Tibial nerve (tissue), 4 donors: ENCODE measurements at regions not wholly inside any gene's neighbourhood (a gene's known extent, or its start where the extent isn't known, plus 50 kb on each side); places are given as distances from the start of the nearest gene placed in this dataset.

Experiments
- DNase-seq, 2 donors: peaks; one replicate each; pipeline ENCODE4 v3.0.0-alpha.2; 2019; ENCODE audit warnings: low spot score in 2 of 2
- H3K27ac ChIP-seq, 4 donors: fragments of 200-600 bp; sonication (generic) in 3 of 4; one replicate each; pipeline ENCODE4 v1.5.1; 2017 to 2019; ENCODE audit warnings: mild to moderate bottlenecking in 1 of 4
- H3K27me3 ChIP-seq, 2 donors: fragments of 200-600 bp; sonication (generic) in 1 of 2; one replicate each; pipeline versions ENCODE4 v1.5.1 to v1.6.0; 2017 to 2019
- H3K36me3 ChIP-seq, 3 donors: fragments of 200-600 bp; sonication (generic); one replicate each; pipeline ENCODE4 v1.5.1; 2018 to 2019
- H3K4me1 ChIP-seq, 4 donors: fragments of 200-600 bp; sonication (generic) in 3 of 4; one replicate each; pipeline ENCODE4 v1.5.1; 2017 to 2019
- H3K4me3 ChIP-seq, 4 donors: fragments of 200-600 bp; sonication (generic) in 3 of 4; one replicate each; pipeline ENCODE4 v1.5.1; 2017 to 2019; ENCODE audit warnings: mild to moderate bottlenecking in 1 of 4, moderate library complexity in 1 of 4
- H3K9me3 ChIP-seq, 4 donors: fragments of 200-600 bp; sonication (generic) in 3 of 4; one replicate each; pipeline ENCODE4 v1.5.1; 2017 to 2019
- EP300 ChIP-seq, 2 donors: sonication (generic); formaldehyde crosslinking; IDR thresholded peaks; one replicate each; pipeline ENCODE4 v1.6.1; 2017; ENCODE audit warnings: antibody characterized with exemption in 2 of 2, mild to moderate bottlenecking in 1 of 2
- POLR2A ChIP-seq, 2 donors: fragments of 450-650 bp; IDR thresholded peaks; one replicate each; pipeline ENCODE4 v1.6.1; 2017; ENCODE audit warnings: antibody characterized with exemption in 2 of 2, mild to moderate bottlenecking in 2 of 2, moderate library complexity in 2 of 2
- WGBS, 2 donors: methylation state at CpG; one replicate each; pipeline ENCODE4 v1.1.5; 2018; 5-methylcytosine and 5-hydroxymethylcytosine counted together
- TF ChIP-seq, protein P1 (sequence below), 5 experiments: fragments of 200-600 bp in 3 of 5; fragments of 450-650 bp in 2 of 5; sonication (generic) in 3 of 5; IDR thresholded peaks; one replicate each; pipeline ENCODE4 v1.5.1; 2016 to 2019; ENCODE audit warnings: antibody characterized with exemption in 5 of 5, mild to moderate bottlenecking in 3 of 5, moderate library complexity in 2 of 5

DNA sequence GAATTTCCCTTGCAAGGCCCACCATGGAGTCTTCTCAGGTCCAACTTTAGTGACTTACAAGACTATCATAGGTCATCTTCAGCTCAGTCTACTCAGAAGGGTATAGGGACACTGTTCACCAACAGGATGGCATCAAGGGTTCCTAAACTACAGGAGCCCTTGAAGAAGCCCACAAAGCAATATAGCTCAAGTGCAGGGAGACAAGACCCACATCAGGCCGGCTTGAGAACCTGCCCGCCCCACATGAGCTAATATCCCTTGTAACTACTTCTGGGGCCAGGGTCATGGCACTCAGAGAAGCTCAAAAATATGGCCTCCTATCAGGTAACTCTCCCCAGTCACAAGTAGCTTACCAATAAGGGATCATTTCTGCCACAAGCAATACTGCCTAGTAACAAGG is 249.9 kb downstream of the CDK5RAP2 start:
- H3K4me3 ChIP-seq: no peak overlapping the region
- no peak for TF ChIP-seq EP300 (IDR thresholded peaks at IDR 0.05)
- no peak for DNase-seq
- H3K27me3 ChIP-seq: no peaks in the 10 kb centered on the region
- no peaks in the 10 kb centered on the region for H3K4me1 ChIP-seq
- no peaks in the 10 kb centered on the region for H3K36me3 ChIP-seq
- no peak overlapping the region for H3K27ac ChIP-seq
- peaks cover 0 to 15% (median 0%) of the 10 kb centered on the region in 4 donors for H3K9me3 ChIP-seq
- 93 to 97% methylated on average over 2 of the region's 2 CpGs for WGBS, 2 donors

- Histone ChIP-seq H3K9me3 (peaks cover 0 to 15% (median 0%) of the 10 kb centered on the region in 4 donors), H3K4me3 (no peak overlapping the region), H3K27me3 (no peaks in the 10 kb centered on the region), H3K4me1 (no peaks in the 10 kb centered on the region), H3K36me3 (no peaks in the 10 kb centered on the region), H3K27ac (no peak overlapping the region)
- WGBS, 2 donors: 86 to 94% methylated on average over 3 of the region's 3 CpGs
- no peak for DNase-seq
- TF ChIP-seq POLR2A (IDR thresholded peaks at IDR 0.05) (no peak), EP300 (IDR thresholded peaks at IDR 0.05) (no peak)
- TF ChIP-seq, protein P1, sequence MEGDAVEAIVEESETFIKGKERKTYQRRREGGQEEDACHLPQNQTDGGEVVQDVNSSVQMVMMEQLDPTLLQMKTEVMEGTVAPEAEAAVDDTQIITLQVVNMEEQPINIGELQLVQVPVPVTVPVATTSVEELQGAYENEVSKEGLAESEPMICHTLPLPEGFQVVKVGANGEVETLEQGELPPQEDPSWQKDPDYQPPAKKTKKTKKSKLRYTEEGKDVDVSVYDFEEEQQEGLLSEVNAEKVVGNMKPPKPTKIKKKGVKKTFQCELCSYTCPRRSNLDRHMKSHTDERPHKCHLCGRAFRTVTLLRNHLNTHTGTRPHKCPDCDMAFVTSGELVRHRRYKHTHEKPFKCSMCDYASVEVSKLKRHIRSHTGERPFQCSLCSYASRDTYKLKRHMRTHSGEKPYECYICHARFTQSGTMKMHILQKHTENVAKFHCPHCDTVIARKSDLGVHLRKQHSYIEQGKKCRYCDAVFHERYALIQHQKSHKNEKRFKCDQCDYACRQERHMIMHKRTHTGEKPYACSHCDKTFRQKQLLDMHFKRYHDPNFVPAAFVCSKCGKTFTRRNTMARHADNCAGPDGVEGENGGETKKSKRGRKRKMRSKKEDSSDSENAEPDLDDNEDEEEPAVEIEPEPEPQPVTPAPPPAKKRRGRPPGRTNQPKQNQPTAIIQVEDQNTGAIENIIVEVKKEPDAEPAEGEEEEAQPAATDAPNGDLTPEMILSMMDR (IDR thresholded peaks at IDR 0.05): no peak
Measured at GRCh38 chr9:120327322-120327721, 252.6 kb downstream of the CDK5RAP2 start.

DNA sequence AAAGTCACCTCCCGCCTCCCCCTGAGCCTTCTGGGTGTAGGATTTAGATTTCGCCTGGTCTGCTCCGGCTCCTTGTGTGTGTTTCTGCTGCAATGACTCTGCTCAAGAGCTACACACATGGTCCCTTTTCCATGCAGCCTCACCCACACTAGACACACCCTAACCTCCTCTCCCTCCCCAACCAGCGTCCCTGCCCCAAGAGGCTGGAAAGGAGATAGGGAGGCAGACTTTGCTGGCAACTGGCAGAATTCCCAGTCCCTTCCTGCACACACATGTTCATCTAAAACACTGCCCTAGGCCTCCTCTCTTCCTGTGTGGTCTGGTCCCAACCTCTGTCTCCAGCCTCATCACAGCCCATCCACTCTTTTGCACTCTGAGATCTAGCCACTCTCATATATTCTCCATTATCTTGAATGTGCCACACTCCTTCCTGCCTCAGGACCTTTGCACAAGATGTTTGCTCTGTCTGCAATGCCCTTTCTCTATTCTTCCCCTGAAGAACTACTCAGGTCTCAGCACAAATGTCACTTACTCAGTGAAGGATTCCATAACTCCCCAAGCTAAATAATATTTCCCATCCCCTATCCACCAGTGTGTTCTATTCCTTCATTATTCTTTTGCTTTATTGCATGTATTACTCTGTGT is 253.8 kb downstream of the CDK5RAP2 start:
- no peak for DNase-seq
- Histone ChIP-seq H3K4me1 (no peaks in the 10 kb centered on the region), H3K9me3 (peaks cover 0 to 12% (median 0%) of the 10 kb centered on the region in 4 donors), H3K36me3 (no peaks in the 10 kb centered on the region), H3K27me3 (no peaks in the 10 kb centered on the region), H3K4me3 (no peak overlapping the region), H3K27ac (no peak overlapping the region)
- WGBS, 2 donors: 70 to 75% methylated on average over 4 of the region's 4 CpGs
- TF ChIP-seq EP300 (IDR thresholded peaks at IDR 0.05): no peak
- TF ChIP-seq, protein P1 (IDR thresholded peaks at IDR 0.05): no peak
- TF ChIP-seq POLR2A (IDR thresholded peaks at IDR 0.05): no peak

DNA sequence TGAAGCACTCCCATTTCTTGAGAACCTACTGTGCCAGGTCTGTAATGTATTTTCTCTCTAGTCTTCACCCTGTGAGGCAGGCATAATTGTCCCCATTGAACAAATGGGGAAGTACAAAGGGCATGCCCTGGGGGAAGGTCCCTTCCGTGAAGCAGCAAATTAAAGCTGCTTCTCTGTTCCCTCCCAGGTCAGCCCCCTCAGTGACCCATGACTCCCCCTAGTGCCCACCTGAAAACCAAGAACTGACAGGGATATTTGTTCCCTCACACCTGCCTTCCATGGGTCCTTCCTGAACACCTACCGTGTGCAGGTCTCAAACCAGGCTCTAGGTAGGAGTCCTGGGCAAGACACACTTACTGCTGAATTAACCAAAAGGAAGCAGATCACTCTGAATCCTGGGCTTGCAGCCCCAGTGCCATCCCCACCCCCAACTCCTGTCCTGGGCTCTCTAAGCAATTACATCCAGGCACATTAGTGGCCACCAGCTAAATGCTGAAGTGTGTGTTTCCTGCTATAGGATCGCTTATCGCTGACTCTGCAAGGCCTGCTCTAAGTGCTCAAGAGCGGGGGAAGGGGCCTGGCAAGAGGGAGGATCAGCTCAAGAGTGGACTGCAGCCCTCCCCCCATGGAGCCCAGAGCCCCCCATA is 254.8 kb downstream of the CDK5RAP2 start:
- Histone ChIP-seq H3K4me1 (no peaks in the 10 kb centered on the region), H3K27ac (no peak overlapping the region), H3K4me3 (no peak overlapping the region), H3K27me3 (no peaks in the 10 kb centered on the region), H3K9me3 (peaks cover 0 to 2% (median 0%) of the 10 kb centered on the region in 4 donors), H3K36me3 (no peaks in the 10 kb centered on the region)
- DNase-seq: no peak
- 47 to 52% methylated on average over 5 of the region's 5 CpGs for WGBS, 2 donors
- TF ChIP-seq, protein P1 (IDR thresholded peaks at IDR 0.05): no peak
- TF ChIP-seq EP300 (IDR thresholded peaks at IDR 0.05): no peak
- no peak for TF ChIP-seq POLR2A (IDR thresholded peaks at IDR 0.05)

- no peaks in the 10 kb centered on the region for H3K36me3 ChIP-seq
- no peaks in the 10 kb centered on the region for H3K4me1 ChIP-seq
- WGBS, 2 donors: 84 to 92% methylated on average over 2 of the region's 2 CpGs
- H3K27ac ChIP-seq: no peak overlapping the region
- no peak for DNase-seq
- no peaks in the 10 kb centered on the region for H3K27me3 ChIP-seq
- no peaks in the 10 kb centered on the region for H3K9me3 ChIP-seq
- TF ChIP-seq EP300 (IDR thresholded peaks at IDR 0.05) (no peak), POLR2A (IDR thresholded peaks at IDR 0.05) (no peak)
- TF ChIP-seq, protein P1 (IDR thresholded peaks at IDR 0.05): no peak
- no peak overlapping the region for H3K4me3 ChIP-seq
Measured at GRCh38 chr9:120324461-120324860, 255.5 kb downstream of the CDK5RAP2 start.
